GM19468 (cell line): ENCODE measurements at regions not wholly inside any gene's neighbourhood (a gene's known extent, or its start where the extent isn't known, plus 50 kb on each side); places are given as distances from the start of the nearest gene placed in this dataset.

Experiments
- ATAC-seq: cut with Tn5 transposase; IDR thresholded peaks from one replicate; pipeline ENCODE4 v1.9.1; 2021; ENCODE audit warnings: mild to moderate bottlenecking, moderate library complexity, moderate number of reproducible peaks; ENCODE audit not compliant: unreplicated experiment; ENCODE audit errors: extremely low read depth

- ATAC-seq: peak; percentile 63
These were observed 114.2 kb upstream of the SERTAD2 start for GRCh38 chr2:64767670-64768468.

- no peak for ATAC-seq
These were observed 114.8 kb upstream of the SERTAD2 start for GRCh38 chr2:64768491-64769005.

GRCh38 chr2:64769392-64770044, 115.8 kb upstream of the SERTAD2 start:
- ATAC-seq: no peak

- ATAC-seq: no peak
These were observed 116.5 kb upstream of the SERTAD2 start for GRCh38 chr2:64770137-64770780.

GRCh38 chr2:64770781-64771334, 117.1 kb upstream of the SERTAD2 start:
- ATAC-seq: no peak

- no peak for ATAC-seq
These were observed 118.0 kb upstream of the SERTAD2 start for GRCh38 chr2:64771737-64772136.

GRCh38 chr2:64773461-64774118, 119.9 kb upstream of the SERTAD2 start:
- no peak for ATAC-seq

- no peak for ATAC-seq
These were observed 124.1 kb upstream of the SERTAD2 start for GRCh38 chr2:64777841-64778240.

- ATAC-seq: no peak
These were observed 125.5 kb upstream of the SERTAD2 start for GRCh38 chr2:64779117-64779690.

- no peak for ATAC-seq
These were observed 126.3 kb upstream of the SERTAD2 start for GRCh38 chr2:64780041-64780440.

GRCh38 chr2:64781711-64782390, 128.1 kb upstream of the SERTAD2 start:
- no peak for ATAC-seq

GRCh38 chr2:64784168-64785061, 130.7 kb upstream of the SERTAD2 start:
- no peak for ATAC-seq

- no peak for ATAC-seq
These were observed 131.5 kb upstream of the SERTAD2 start for GRCh38 chr2:64785245-64785644.

GRCh38 chr2:64786343-64787018, 132.8 kb upstream of the SERTAD2 start:
- no peak for ATAC-seq

- no peak for ATAC-seq
These were observed 133.3 kb upstream of the SERTAD2 start for GRCh38 chr2:64787019-64787365.

GRCh38 chr2:64787698-64788097, 134.0 kb upstream of the SERTAD2 start:
- no peak for ATAC-seq

- no peak for ATAC-seq
These were observed 136.0 kb upstream of the SERTAD2 start for GRCh38 chr2:64789466-64790320.
